IgD-negative memory B cell (primary cell): ENCODE measurements at regions not wholly inside any gene's neighbourhood (a gene's known extent, or its start where the extent isn't known, plus 50 kb on each side); places are given as distances from the start of the nearest gene placed in this dataset.
"Not testable (repeated sequence)": the region's sequence is repeated elsewhere in the genome, so short reads cannot be mapped to it uniquely, and the experiment has no call there.

ENCODE experiments used
- H3K27ac Mint-ChIP-seq, 3 donors: one replicate each; pipeline ENCODE4 v1.8.0; 2020 to 2022; ENCODE audit warnings: mild to moderate bottlenecking in 3 of 3, mixed read lengths in 3 of 3, moderate library complexity in 1 of 3
- H3K27me3 Mint-ChIP-seq: one replicate; pipeline ENCODE4 v1.8.0; 2021; ENCODE audit warnings: mixed read lengths
- H3K36me3 Mint-ChIP-seq: one replicate; pipeline ENCODE4 v1.8.0; 2020; ENCODE audit warnings: mild to moderate bottlenecking, mixed read lengths
- H3K4me1 Mint-ChIP-seq, 3 donors: one replicate each; pipeline ENCODE4 v1.8.0; 2020 to 2022; ENCODE audit warnings: mixed read lengths in 3 of 3, mild to moderate bottlenecking in 1 of 3
- H3K4me3 Mint-ChIP-seq, 4 donors: one replicate each; pipeline ENCODE4 v1.8.0; 2020 to 2022; ENCODE audit warnings: mild to moderate bottlenecking in 4 of 4, mixed read lengths in 4 of 4, moderate library complexity in 3 of 4
- H3K9me3 Mint-ChIP-seq, 3 donors: one replicate each; pipeline ENCODE4 v1.8.0; 2020 to 2021; ENCODE audit warnings: mixed read lengths in 3 of 3, mild to moderate bottlenecking in 1 of 3

- Mint-ChIP-seq H3K4me3 (no peak overlapping the region), H3K27ac (no peak overlapping the region), H3K9me3 (peaks cover 0 to 3% (median 2%) of the 10 kb centered on the region in 3 donors), H3K4me1 (no peaks in the 10 kb centered on the region), H3K36me3 (no peaks in the 10 kb centered on the region), H3K27me3 (no peaks in the 10 kb centered on the region)
These were observed 251.3 kb upstream of the PCDH9 start for GRCh38 chr13:67481445-67481844.

- Mint-ChIP-seq H3K27ac (no peak overlapping the region), H3K4me1 (peaks cover 0 to 2% (median 0%) of the 10 kb centered on the region in 3 donors)
These were observed 244.0 kb upstream of the PCDH9 start for GRCh38 chr13:67474115-67474514.

GRCh38 chr13:67469623-67470022 lies 239.5 kb upstream of the PCDH9 start:
- Mint-ChIP-seq H3K9me3 (peaks cover 7 to 14% (median 8%) of the 10 kb centered on the region in 3 donors), H3K36me3 (no peaks in the 10 kb centered on the region), H3K27me3 (no peaks in the 10 kb centered on the region), H3K4me3 (no peak overlapping the region), H3K27ac (no peak overlapping the region), H3K4me1 (peaks cover 0 to 2% (median 0%) of the 10 kb centered on the region in 3 donors)

More at GRCh38 chr13:67474115-67474514, 244.0 kb upstream of the PCDH9 start:
- H3K4me3 Mint-ChIP-seq: no peak overlapping the region
- peaks cover 0 to 8% (median 6%) of the 10 kb centered on the region in 3 donors for H3K9me3 Mint-ChIP-seq
- no peaks in the 10 kb centered on the region for H3K36me3 Mint-ChIP-seq
- no peaks in the 10 kb centered on the region for H3K27me3 Mint-ChIP-seq

DNA sequence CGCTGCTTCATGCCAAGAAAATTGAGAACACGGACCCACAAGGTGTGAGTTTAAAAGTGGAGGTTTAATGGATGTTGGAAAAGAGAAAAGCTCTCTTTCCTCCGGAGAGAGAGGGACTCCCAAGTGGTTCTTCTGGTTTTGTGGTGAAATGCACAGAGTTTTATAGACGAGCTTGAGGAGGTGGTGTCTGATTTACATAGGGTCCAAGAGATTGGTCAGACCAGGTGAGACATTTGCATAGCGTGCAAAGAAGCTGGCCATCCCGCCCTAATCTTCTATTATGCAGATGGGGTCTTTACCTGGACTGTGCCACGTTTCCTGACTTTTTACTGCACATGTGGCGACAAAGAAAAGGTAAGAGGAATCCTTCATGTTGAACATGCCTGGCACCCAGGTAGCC lies 236.4 kb upstream of the PCDH9 start:
- Mint-ChIP-seq H3K4me3 (no peak overlapping the region), H3K27me3 (no peaks in the 10 kb centered on the region), H3K9me3 (peaks cover 3 to 15% (median 14%) of the 10 kb centered on the region in 3 donors), H3K36me3 (no peaks in the 10 kb centered on the region), H3K4me1 (peaks cover 0 to 2% (median 0%) of the 10 kb centered on the region in 3 donors), H3K27ac (no peak overlapping the region)

GRCh38 chr13:67464154-67464553 lies 234.0 kb upstream of the PCDH9 start:
- Mint-ChIP-seq H3K4me1 (no peaks in the 10 kb centered on the region), H3K27ac (no peak overlapping the region), H3K36me3 (no peaks in the 10 kb centered on the region), H3K9me3 (peaks cover 3 to 14% (median 8%) of the 10 kb centered on the region in 3 donors), H3K4me3 (no peak overlapping the region), H3K27me3 (no peaks in the 10 kb centered on the region)

GRCh38 chr13:67462098-67462497 lies 232.0 kb upstream of the PCDH9 start:
- Mint-ChIP-seq H3K9me3 (peaks cover 3 to 8% (median 5%) of the 10 kb centered on the region in 3 donors), H3K27me3 (no peaks in the 10 kb centered on the region), H3K36me3 (no peaks in the 10 kb centered on the region), H3K4me1 (no peaks in the 10 kb centered on the region), H3K4me3 (no peak overlapping the region), H3K27ac (no peak overlapping the region)

DNA sequence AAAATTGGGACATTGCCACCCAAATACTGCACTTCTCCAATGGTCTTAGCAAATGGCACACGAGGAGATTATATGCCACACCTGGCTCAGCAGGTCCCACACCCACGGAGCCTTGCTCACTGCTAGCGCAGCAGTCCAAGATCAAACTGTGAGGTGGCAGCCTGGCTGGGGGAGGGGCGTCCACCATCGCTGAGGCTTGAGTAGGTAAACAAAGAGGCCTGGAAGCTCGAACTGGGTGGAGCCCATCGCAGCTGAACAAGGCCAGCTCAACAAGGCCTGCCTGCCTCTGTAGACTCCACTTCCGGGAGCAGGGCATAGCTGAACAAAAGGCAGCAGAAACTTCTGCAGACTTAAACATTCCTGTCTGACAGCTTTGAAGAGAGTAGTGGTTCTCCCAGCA lies 222.4 kb upstream of the PCDH9 start:
- H3K9me3 Mint-ChIP-seq, H3K36me3 Mint-ChIP-seq, H3K27ac Mint-ChIP-seq, H3K27me3 Mint-ChIP-seq, H3K4me1 Mint-ChIP-seq, H3K4me3 Mint-ChIP-seq: not testable (repeated sequence)

GRCh38 chr13:67445436-67445835 lies 215.3 kb upstream of the PCDH9 start:
- Mint-ChIP-seq H3K36me3 (no peaks in the 10 kb centered on the region), H3K9me3 (peaks cover 0 to 2% (median 0%) of the 10 kb centered on the region in 3 donors), H3K27me3 (no peaks in the 10 kb centered on the region), H3K4me1 (no peaks in the 10 kb centered on the region), H3K27ac (no peak overlapping the region), H3K4me3 (no peak overlapping the region)

DNA sequence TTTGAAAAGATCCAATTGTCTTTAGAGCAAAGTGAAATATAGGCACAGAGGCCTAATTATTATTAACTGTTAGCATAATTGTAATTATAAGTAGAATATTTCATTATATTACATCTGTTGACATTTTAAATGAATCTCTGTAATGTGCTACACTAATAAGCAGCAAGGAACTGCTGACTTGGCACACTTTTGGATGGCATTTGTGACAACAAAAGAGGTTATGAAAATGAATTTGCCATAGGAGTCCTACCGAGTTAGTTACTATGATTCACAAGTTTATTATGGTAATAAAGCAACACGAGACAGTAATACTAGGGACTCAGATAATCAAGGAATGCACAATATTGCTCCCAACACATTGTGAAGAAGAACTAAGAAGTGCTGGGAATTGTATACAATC lies 213.8 kb upstream of the PCDH9 start:
- H3K27ac Mint-ChIP-seq: no peak overlapping the region

DNA sequence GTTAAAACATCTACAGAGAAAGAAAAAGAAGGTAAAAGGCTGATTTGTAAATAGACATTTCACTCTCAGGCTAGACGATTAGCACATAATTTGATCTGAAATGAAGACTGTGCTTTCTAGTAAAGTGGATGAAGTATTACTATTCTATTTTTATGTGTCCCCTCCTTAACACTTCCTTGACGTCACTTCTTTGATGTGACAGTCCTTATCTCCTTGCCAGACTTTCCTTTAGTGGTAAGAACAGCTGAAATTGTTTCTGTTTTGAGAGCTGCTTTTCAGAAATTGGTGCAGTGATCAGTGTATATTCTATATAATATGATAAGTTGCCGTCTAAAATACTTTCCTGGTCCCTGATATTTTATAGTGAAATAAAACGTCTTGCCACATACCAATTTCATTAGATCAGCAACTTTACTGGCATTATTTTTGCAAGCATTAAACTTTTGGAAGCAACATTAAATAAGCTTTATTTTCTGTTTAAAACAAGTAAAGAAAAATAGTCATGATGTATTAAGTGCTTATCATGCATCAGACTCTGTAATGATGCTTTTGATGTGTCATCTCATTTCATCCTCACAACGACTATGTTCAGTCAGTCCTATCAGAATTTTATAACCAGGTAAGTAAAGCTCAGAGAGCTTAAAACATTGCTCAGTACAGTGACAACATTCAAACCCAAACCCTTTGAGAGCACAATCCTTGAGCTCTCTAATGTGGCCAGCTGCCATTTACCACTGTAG lies 210.3 kb upstream of the PCDH9 start:
- H3K4me3 Mint-ChIP-seq: no peak overlapping the region
- H3K9me3 Mint-ChIP-seq: peaks cover 0 to 2% (median 0%) of the 10 kb centered on the region in 3 donors
- no peaks in the 10 kb centered on the region for H3K4me1 Mint-ChIP-seq
- no peaks in the 10 kb centered on the region for H3K36me3 Mint-ChIP-seq
- no peaks in the 10 kb centered on the region for H3K27me3 Mint-ChIP-seq
- no peak overlapping the region for H3K27ac Mint-ChIP-seq

More for the DNA sequence above, 213.8 kb upstream of the PCDH9 start:
- Mint-ChIP-seq H3K4me3 (peak overlapping the region in 1 of 4 donors; percentile 31), H3K4me1 (no peaks in the 10 kb centered on the region), H3K36me3 (no peaks in the 10 kb centered on the region), H3K9me3 (peaks cover 0 to 2% (median 0%) of the 10 kb centered on the region in 3 donors), H3K27me3 (no peaks in the 10 kb centered on the region)

GRCh38 chr13:67439365-67439764 lies 209.2 kb upstream of the PCDH9 start:
- H3K27me3 Mint-ChIP-seq: no peaks in the 10 kb centered on the region
- no peak overlapping the region for H3K4me3 Mint-ChIP-seq
- no peaks in the 10 kb centered on the region for H3K36me3 Mint-ChIP-seq
- no peaks in the 10 kb centered on the region for H3K4me1 Mint-ChIP-seq
- H3K9me3 Mint-ChIP-seq: peaks cover 0 to 2% (median 0%) of the 10 kb centered on the region in 3 donors
- no peak overlapping the region for H3K27ac Mint-ChIP-seq

GRCh38 chr13:67438465-67438864 lies 208.3 kb upstream of the PCDH9 start:
- peaks cover 0 to 2% (median 0%) of the 10 kb centered on the region in 3 donors for H3K9me3 Mint-ChIP-seq
- no peak overlapping the region for H3K27ac Mint-ChIP-seq
- no peaks in the 10 kb centered on the region for H3K4me1 Mint-ChIP-seq
- H3K36me3 Mint-ChIP-seq: no peaks in the 10 kb centered on the region
- H3K4me3 Mint-ChIP-seq: no peak overlapping the region
- no peaks in the 10 kb centered on the region for H3K27me3 Mint-ChIP-seq

GRCh38 chr13:67437244-67437643 lies 207.1 kb upstream of the PCDH9 start:
- Mint-ChIP-seq H3K9me3 (peaks cover 0 to under 1% (median 0%) of the 10 kb centered on the region in 3 donors), H3K36me3 (no peaks in the 10 kb centered on the region), H3K4me3 (no peak overlapping the region), H3K27me3 (no peaks in the 10 kb centered on the region), H3K27ac (no peak overlapping the region), H3K4me1 (no peaks in the 10 kb centered on the region)

DNA sequence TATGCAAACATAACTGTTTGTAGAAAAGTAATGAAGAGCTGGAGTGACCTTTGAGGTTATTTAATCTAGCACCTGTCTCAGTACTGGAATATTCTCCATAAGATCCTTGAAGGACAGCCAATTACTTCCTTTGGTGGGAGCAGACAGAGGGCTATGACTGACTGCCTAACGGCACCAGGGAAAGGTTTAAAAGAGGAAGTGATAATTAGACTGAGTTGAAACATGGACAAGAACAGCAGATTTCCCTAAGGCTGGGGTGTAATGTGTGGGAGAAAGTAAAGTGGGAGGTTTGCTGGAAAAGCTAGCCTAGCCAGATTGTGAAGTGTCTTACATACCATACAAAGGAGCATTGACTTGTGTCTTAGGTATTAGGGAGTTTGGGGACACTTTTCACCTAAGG lies 191.3 kb upstream of the PCDH9 start:
- peaks cover 0 to 2% (median 0%) of the 10 kb centered on the region in 3 donors for H3K4me1 Mint-ChIP-seq
- H3K27ac Mint-ChIP-seq: no peak overlapping the region
- H3K27me3 Mint-ChIP-seq: no peaks in the 10 kb centered on the region
- H3K9me3 Mint-ChIP-seq: peaks cover 0 to 3% (median 0%) of the 10 kb centered on the region in 3 donors
- H3K36me3 Mint-ChIP-seq: no peaks in the 10 kb centered on the region
- H3K4me3 Mint-ChIP-seq: no peak overlapping the region

DNA sequence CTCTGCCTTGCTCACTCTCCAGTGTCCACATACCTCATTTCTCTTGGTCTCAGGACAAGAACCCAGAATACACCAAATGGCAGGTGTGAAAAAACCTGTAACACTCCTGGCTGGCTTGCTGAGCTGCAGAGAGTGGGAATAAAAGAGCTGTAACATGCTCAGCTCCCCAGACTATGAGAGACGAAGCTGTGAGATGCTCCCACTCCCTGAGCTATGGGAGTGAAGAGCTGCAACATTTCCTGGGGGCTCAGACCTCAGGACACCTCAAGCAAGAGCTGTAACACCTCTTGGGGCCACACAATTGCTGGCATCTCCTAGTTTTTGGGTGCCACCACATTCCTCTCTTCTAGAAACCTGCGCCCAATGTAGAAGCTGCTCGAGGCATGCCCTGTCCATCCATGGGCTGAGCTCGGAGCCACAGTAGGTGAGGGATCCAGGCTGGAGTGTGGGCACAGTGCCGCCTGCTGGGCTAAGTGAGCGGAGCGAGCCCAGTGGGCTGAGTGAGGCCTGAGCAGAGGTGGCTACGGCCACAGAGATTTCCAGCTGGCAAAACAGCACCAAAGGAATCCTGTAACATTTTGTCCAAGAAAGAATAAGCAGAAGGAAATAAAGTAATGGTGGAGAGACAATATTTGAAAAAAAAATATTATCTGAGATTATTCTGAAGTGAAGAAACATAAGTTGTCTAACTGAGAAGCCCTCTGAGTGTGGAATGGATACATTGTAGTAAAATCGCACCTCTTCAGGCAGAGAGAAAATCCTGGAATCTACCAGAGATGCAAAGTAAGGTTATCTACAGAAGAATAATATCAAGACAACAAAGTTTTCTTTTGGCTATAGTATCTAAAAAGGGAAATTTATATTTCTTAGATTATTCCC lies 186.2 kb upstream of the PCDH9 start:
- H3K4me3 Mint-ChIP-seq: no peak overlapping the region
- H3K27ac Mint-ChIP-seq: no peak overlapping the region
- peaks cover 0 to 4% (median 0%) of the 10 kb centered on the region in 3 donors for H3K9me3 Mint-ChIP-seq
- no peaks in the 10 kb centered on the region for H3K36me3 Mint-ChIP-seq
- no peaks in the 10 kb centered on the region for H3K4me1 Mint-ChIP-seq
- H3K27me3 Mint-ChIP-seq: no peaks in the 10 kb centered on the region
